Uterus (tissue), 2 donors: ENCODE measurements at regions not wholly inside any gene's neighbourhood (a gene's known extent, or its start where the extent isn't known, plus 50 kb on each side); places are given as distances from the start of the nearest gene placed in this dataset.

Source experiments
- CTCF ChIP-seq, 4 experiments: fragments of 200-600 bp in 2 of 4; fragments of 450-650 bp in 2 of 4; sonication (generic) in 2 of 4; IDR thresholded peaks; one replicate each; pipeline ENCODE4 v1.5.1; 2016 to 2019; ENCODE audit warnings: antibody characterized with exemption in 4 of 4, mild to moderate bottlenecking in 2 of 4, moderate library complexity in 1 of 4
- POLR2A ChIP-seq, 2 donors: fragments of 450-650 bp; IDR thresholded peaks; one replicate each; pipeline ENCODE4 v1.6.1; 2016; ENCODE audit warnings: antibody characterized with exemption in 2 of 2, mild to moderate bottlenecking in 1 of 2, moderate library complexity in 1 of 2

- TF ChIP-seq CTCF (IDR thresholded peaks at IDR 0.05) (no peak), POLR2A (IDR thresholded peaks at IDR 0.05) (no peak)
These were observed 229.1 kb downstream of the S1PR1 start for GRCh38 chr1:101465941-101466340.
